ENCODE measurements at regions not wholly inside any gene's neighbourhood (a gene's known extent, or its start where the extent isn't known, plus 50 kb on each side); places are given as distances from the start of the nearest gene placed in this dataset.

- TF ChIP-seq EZH2 (IDR thresholded peaks at IDR 0.05; ENCODE audit: borderline replicate concordance, low read length) = no peak
- TF ChIP-seq, protein P1, sequence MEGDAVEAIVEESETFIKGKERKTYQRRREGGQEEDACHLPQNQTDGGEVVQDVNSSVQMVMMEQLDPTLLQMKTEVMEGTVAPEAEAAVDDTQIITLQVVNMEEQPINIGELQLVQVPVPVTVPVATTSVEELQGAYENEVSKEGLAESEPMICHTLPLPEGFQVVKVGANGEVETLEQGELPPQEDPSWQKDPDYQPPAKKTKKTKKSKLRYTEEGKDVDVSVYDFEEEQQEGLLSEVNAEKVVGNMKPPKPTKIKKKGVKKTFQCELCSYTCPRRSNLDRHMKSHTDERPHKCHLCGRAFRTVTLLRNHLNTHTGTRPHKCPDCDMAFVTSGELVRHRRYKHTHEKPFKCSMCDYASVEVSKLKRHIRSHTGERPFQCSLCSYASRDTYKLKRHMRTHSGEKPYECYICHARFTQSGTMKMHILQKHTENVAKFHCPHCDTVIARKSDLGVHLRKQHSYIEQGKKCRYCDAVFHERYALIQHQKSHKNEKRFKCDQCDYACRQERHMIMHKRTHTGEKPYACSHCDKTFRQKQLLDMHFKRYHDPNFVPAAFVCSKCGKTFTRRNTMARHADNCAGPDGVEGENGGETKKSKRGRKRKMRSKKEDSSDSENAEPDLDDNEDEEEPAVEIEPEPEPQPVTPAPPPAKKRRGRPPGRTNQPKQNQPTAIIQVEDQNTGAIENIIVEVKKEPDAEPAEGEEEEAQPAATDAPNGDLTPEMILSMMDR (conservative IDR thresholded peaks at IDR 0.05 in 1 of 2, IDR thresholded peaks at IDR 0.05 in 1 of 2; ENCODE audit: extremely low read depth in 1 of 2, insufficient read depth in 1 of 2, low read depth in 1 of 2, low read length in 2 of 2) = no peak
These were observed 653.1 kb downstream of the XPNPEP1 start for GRCh38 chr10:109270173-109270572.
